Caco-2 (cell line): ENCODE measurements at regions not wholly inside any gene's neighbourhood (a gene's known extent, or its start where the extent isn't known, plus 50 kb on each side); places are given as distances from the start of the nearest gene placed in this dataset.

Experiments
- BruUV-seq: library from RNA; stranded (reverse); fragments of 400-500 nt; replicated peaks from 2 replicates; lab custom pipeline; 2021; lab: Mats Ljungman, UMichigan
- CTCF ChIA-PET: fragments of 300-600 bp; sonication (Branson Sonifier 250); formaldehyde crosslinking; loops from one replicate; lab custom pipeline; 2022; ENCODE audit warnings: antibody characterized with exemption; lab: Charles Lee
- POLR2A ChIA-PET: fragments of 300-600 bp; sonication (Branson Sonifier 250); formaldehyde crosslinking; loops from one replicate; lab custom pipeline; 2022; ENCODE audit warnings: antibody characterized with exemption; lab: Charles Lee
- DNase-seq, 2 experiments: peaks; one replicate each; pipeline versions ENCODE4 v3.0.0 to v3.0.0-alpha.2; 2020 to 2022
- H3K27me3 ChIP-seq: replicated peaks from 2 replicates; pipeline ENCODE4 v1.6.0; 2011; ENCODE audit warnings: low read length; ENCODE audit not compliant: control insufficient read depth, insufficient read depth
- H3K36me3 ChIP-seq: 2 replicates; pipeline ENCODE4 v1.5.1; 2011; ENCODE audit warnings: low read length; ENCODE audit not compliant: control insufficient read depth, insufficient read depth
- H3K4me1 ChIP-seq: fragments of 250-450 bp; sonication (Bioruptor Pico); 2 replicates; pipeline ENCODE4 v1.5.1; 2020; ENCODE audit warnings: mild to moderate bottlenecking
- H3K4me3 ChIP-seq: 2 replicates; pipeline ENCODE4 v1.5.1; 2011; ENCODE audit warnings: low read depth, mild to moderate bottlenecking, control low read depth, low read length
- H3K9me3 ChIP-seq: fragments of 250-450 bp; sonication (Bioruptor Pico); 2 replicates; pipeline ENCODE4 v1.5.1; 2020; ENCODE audit warnings: mild to moderate bottlenecking, moderate library complexity
- H3K27ac Mint-ChIP-seq: one replicate; pipeline ENCODE4 v1.8.0; 2022; ENCODE audit warnings: mixed read lengths; ENCODE audit not compliant: unreplicated experiment
- H3K27me3 Mint-ChIP-seq: one replicate; pipeline ENCODE4 v1.8.0; 2022; ENCODE audit warnings: mixed read lengths; ENCODE audit not compliant: insufficient read depth, unreplicated experiment
- H3K36me3 Mint-ChIP-seq: one replicate; pipeline ENCODE4 v1.8.0; 2022; ENCODE audit warnings: mild to moderate bottlenecking, mixed read lengths; ENCODE audit not compliant: insufficient read depth, unreplicated experiment
- H3K4me1 Mint-ChIP-seq: one replicate; pipeline ENCODE4 v1.8.0; 2022; ENCODE audit warnings: low read depth, mixed read lengths; ENCODE audit not compliant: unreplicated experiment
- H3K4me3 Mint-ChIP-seq: one replicate; pipeline ENCODE4 v1.8.0; 2022; ENCODE audit warnings: mild to moderate bottlenecking, moderate library complexity, mixed read lengths; ENCODE audit not compliant: unreplicated experiment
- H3K9me3 Mint-ChIP-seq: one replicate; pipeline ENCODE4 v1.8.0; 2022; ENCODE audit warnings: mixed read lengths; ENCODE audit not compliant: unreplicated experiment
- CTCF ChIP-seq, 2 experiments: fragments of 200-600 bp in 1 of 2; IDR thresholded peaks; 1 replicate in 1 of 2; 2 replicates in 1 of 2; pipeline versions ENCODE4 v1.5.1 to v1.8.0; 2011 to 2022; ENCODE audit warnings: antibody characterized with exemption in 1 of 2, control low read depth in 1 of 2, inconsistent platforms in 1 of 2, low read depth in 1 of 2, low read length in 1 of 2, mild to moderate bottlenecking in 1 of 2, moderate library complexity in 1 of 2; ENCODE audit not compliant: insufficient read depth in 1 of 2, severe bottlenecking in 1 of 2, unreplicated experiment in 1 of 2
- intact Hi-C: fragments of 100-400 bp; cut with micrococcal nuclease; formaldehyde crosslinking; loops from one replicate; pipeline ENCODE4 v1.10.0; 2022; ENCODE audit not compliant: unreplicated experiment

DNA sequence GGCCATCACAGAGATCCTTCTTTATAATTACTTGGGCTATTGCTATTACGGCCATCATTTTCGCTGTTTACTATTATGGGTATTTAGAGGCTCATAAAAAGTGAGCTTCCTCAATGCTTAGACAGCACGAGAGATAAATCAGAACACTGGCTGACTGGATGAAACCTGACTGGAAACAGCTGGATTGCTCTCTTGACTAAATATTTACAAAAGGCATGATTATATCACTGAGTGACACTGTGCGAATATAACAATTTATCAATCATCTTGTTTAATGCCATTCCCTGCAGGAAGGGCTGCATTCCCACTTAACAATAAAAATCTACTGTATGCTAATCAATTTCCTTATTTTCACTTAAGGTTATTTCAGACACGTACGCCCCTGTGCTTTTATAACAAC, 260.1 kb upstream of the ARID1B start:
- no TSS peak for BruUV-seq
- CTCF ChIA-PET, result no interaction called here
- H3K4me3 Mint-ChIP-seq, result no peak overlapping the region

GRCh38 chr6:156515242-156515641, 261.9 kb upstream of the ARID1B start:
- no TSS peak for BruUV-seq
- Mint-ChIP-seq H3K27me3 (peaks cover 11% of the 10 kb centered on the region), H3K36me3 (no peaks in the 10 kb centered on the region), H3K27ac (no peak overlapping the region), H3K9me3 (peaks cover 10% of the 10 kb centered on the region), H3K4me1 (no peaks in the 10 kb centered on the region), H3K4me3 (no peak overlapping the region)
- TF ChIP-seq CTCF (IDR thresholded peaks at IDR 0.05; ENCODE audit: insufficient read depth in 1 of 2, low read depth in 1 of 2, low read length in 1 of 2, severe bottlenecking in 1 of 2, unreplicated experiment in 1 of 2), result no peak
- Histone ChIP-seq H3K9me3 (peaks cover 6% of the 10 kb centered on the region; the same call in 1 of the 2 replicates), H3K4me3 (no peak overlapping the region), H3K4me1 (no peaks in the 10 kb centered on the region), H3K27me3 (no peaks in the 10 kb centered on the region; the same call in 1 of the 2 replicates), H3K36me3 (no peaks in the 10 kb centered on the region)
- intact Hi-C loops, result no loop called here
- CTCF ChIA-PET, result no interaction called here
- DNase-seq, result no peak
- POLR2A ChIA-PET, result no interaction called here

More for the DNA sequence above, 260.1 kb upstream of the ARID1B start:
- no peak overlapping the region for H3K4me3 ChIP-seq
- POLR2A ChIA-PET, result no interaction called here
- DNase-seq, result no peak
- Mint-ChIP-seq H3K4me1 (no peaks in the 10 kb centered on the region), H3K9me3 (peaks cover 10% of the 10 kb centered on the region), H3K27ac (no peak overlapping the region), H3K27me3 (peaks cover 9% of the 10 kb centered on the region), H3K36me3 (no peaks in the 10 kb centered on the region)
- no peaks in the 10 kb centered on the region; the same call in 1 of the 2 replicates for H3K27me3 ChIP-seq
- intact Hi-C loops, result no loop called here
- no peak for TF ChIP-seq CTCF (IDR thresholded peaks at IDR 0.05; ENCODE audit: insufficient read depth in 1 of 2, low read depth in 1 of 2, low read length in 1 of 2, severe bottlenecking in 1 of 2, unreplicated experiment in 1 of 2)
- H3K9me3 ChIP-seq, result peaks cover 6% of the 10 kb centered on the region; the same call in 1 of the 2 replicates
- H3K36me3 ChIP-seq, result no peaks in the 10 kb centered on the region
- H3K4me1 ChIP-seq, result no peaks in the 10 kb centered on the region

DNA sequence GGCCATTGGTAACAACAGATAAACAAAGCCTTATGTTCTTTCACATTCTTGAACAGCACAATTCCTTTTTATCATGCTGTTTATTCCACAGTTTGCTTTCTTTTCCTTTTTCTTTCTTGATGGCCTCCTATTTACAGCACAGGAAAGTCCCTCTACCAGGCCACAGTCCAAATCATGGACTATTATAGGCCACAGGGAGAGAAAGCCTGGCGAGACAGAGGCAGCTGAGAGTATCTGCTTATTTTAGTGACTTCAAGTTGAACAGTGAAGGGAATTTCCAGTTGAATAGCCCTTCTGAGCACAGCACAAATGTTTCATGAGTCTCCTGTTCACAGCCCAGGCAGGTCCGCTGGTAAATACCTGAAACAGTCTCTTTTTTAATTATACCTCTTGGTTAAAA, 263.7 kb upstream of the ARID1B start:
- CTCF ChIA-PET, result no interaction called here
- no peak overlapping the region for H3K27ac Mint-ChIP-seq
- TF ChIP-seq CTCF (IDR thresholded peaks at IDR 0.05; ENCODE audit: insufficient read depth in 1 of 2, low read depth in 1 of 2, low read length in 1 of 2, severe bottlenecking in 1 of 2, unreplicated experiment in 1 of 2), result no peak
- H3K27me3 Mint-ChIP-seq, result peaks cover 10% of the 10 kb centered on the region
- no peaks in the 10 kb centered on the region for H3K4me1 ChIP-seq
- H3K4me3 Mint-ChIP-seq, result no peak overlapping the region
- no peak for DNase-seq
- no peaks in the 10 kb centered on the region for H3K36me3 Mint-ChIP-seq
- no peaks in the 10 kb centered on the region for H3K4me1 Mint-ChIP-seq
- peaks cover 1% of the 10 kb centered on the region for H3K9me3 Mint-ChIP-seq
- no peaks in the 10 kb centered on the region for H3K9me3 ChIP-seq
- BruUV-seq, result no TSS peak
- H3K27me3 ChIP-seq, result no peaks in the 10 kb centered on the region; the same call in 1 of the 2 replicates
- POLR2A ChIA-PET, result no interaction called here
- intact Hi-C loops, result no loop called here
- no peaks in the 10 kb centered on the region for H3K36me3 ChIP-seq
- no peak overlapping the region for H3K4me3 ChIP-seq
